ENCODE measurements at regions not wholly inside any gene's neighbourhood (a gene's known extent, or its start where the extent isn't known, plus 50 kb on each side); places are given as distances from the start of the nearest gene placed in this dataset.

GRCh38 chr21:28356422-28356821 lies 636.3 kb downstream of the LTN1 start:
- no peak for DNase-seq (ENCODE audit: unreplicated experiment)
- Mint-ChIP-seq H3K27ac (ENCODE audit: low read depth, unreplicated experiment) (no peak overlapping the region), H3K4me1 (ENCODE audit: insufficient read depth, unreplicated experiment) (no peaks in the 10 kb centered on the region), H3K36me3 (ENCODE audit: insufficient read depth, unreplicated experiment) (no peaks in the 10 kb centered on the region), H3K27me3 (ENCODE audit: insufficient read depth, unreplicated experiment) (no peaks in the 10 kb centered on the region), H3K9me3 (ENCODE audit: unreplicated experiment) (no peaks in the 10 kb centered on the region), H3K4me3 (ENCODE audit: unreplicated experiment) (no peak overlapping the region)
- TF ChIP-seq CTCF (IDR thresholded peaks at IDR 0.05; ENCODE audit: unreplicated experiment) = no peak
- intact Hi-C loops (cut with micrococcal nuclease) = no loop called here
- ChIA-PET CTCF (interaction anchor here (0.7 to 3.4 kb wide), 3 partner anchors 8 to 389 kb away, joined by 3 to 16 read pairs (median 3); no protein-coding TSS in a partner anchor), POLR2A (interaction anchor here (0.6 kb wide), 1 partner anchor 1540 kb away, joined by 3 read pairs; no protein-coding TSS in a partner anchor)
- BruUV-seq (replicated peaks) = no TSS peak

- Mint-ChIP-seq H3K9me3 (ENCODE audit: unreplicated experiment) (no peaks in the 10 kb centered on the region), H3K4me1 (ENCODE audit: insufficient read depth, unreplicated experiment) (no peaks in the 10 kb centered on the region), H3K36me3 (ENCODE audit: insufficient read depth, unreplicated experiment) (no peaks in the 10 kb centered on the region), H3K27ac (ENCODE audit: low read depth, unreplicated experiment) (no peak overlapping the region), H3K27me3 (ENCODE audit: insufficient read depth, unreplicated experiment) (no peaks in the 10 kb centered on the region), H3K4me3 (ENCODE audit: unreplicated experiment) (no peak overlapping the region)
- no TSS peak for BruUV-seq (replicated peaks)
- intact Hi-C loops (cut with micrococcal nuclease) = no loop called here
- ChIA-PET POLR2A (no interaction called here), CTCF (interaction anchor here (0.6 to 1.5 kb wide), 5 partner anchors 9 to 633 kb away, joined by 3 to 4 read pairs (median 3); no protein-coding TSS in a partner anchor)
- TF ChIP-seq CTCF (IDR thresholded peaks at IDR 0.05; ENCODE audit: unreplicated experiment) = no peak
- no peak for DNase-seq (ENCODE audit: unreplicated experiment)
These were observed 646.7 kb downstream of the LTN1 start for GRCh38 chr21:28345934-28346333.

GRCh38 chr21:28344985-28345384 lies 647.7 kb downstream of the LTN1 start:
- intact Hi-C loops (cut with micrococcal nuclease) = no loop called here
- CTCF ChIA-PET = no interaction called here
- BruUV-seq (replicated peaks) = no TSS peak
- Mint-ChIP-seq H3K4me3 (ENCODE audit: unreplicated experiment) (no peak overlapping the region), H3K9me3 (ENCODE audit: unreplicated experiment) (no peaks in the 10 kb centered on the region), H3K27ac (ENCODE audit: low read depth, unreplicated experiment) (no peak overlapping the region), H3K4me1 (ENCODE audit: insufficient read depth, unreplicated experiment) (no peaks in the 10 kb centered on the region), H3K27me3 (ENCODE audit: insufficient read depth, unreplicated experiment) (no peaks in the 10 kb centered on the region), H3K36me3 (ENCODE audit: insufficient read depth, unreplicated experiment) (no peaks in the 10 kb centered on the region)
- TF ChIP-seq CTCF (IDR thresholded peaks at IDR 0.05; ENCODE audit: unreplicated experiment) = no peak
- POLR2A ChIA-PET = no interaction called here
- DNase-seq (ENCODE audit: unreplicated experiment) = no peak

GRCh38 chr21:28342212-28342810 lies 650.4 kb downstream of the LTN1 start:
- intact Hi-C loops (cut with micrococcal nuclease) = no loop called here
- no peaks in the 10 kb centered on the region for H3K9me3 Mint-ChIP-seq (ENCODE audit: unreplicated experiment)
- ChIA-PET POLR2A (no interaction called here), CTCF (interaction anchor here (0.6 to 1.4 kb wide), 5 partner anchors 46 to 404 kb away, joined by 3 to 4 read pairs (median 3); no protein-coding TSS in a partner anchor)
- no peaks in the 10 kb centered on the region for H3K4me1 Mint-ChIP-seq (ENCODE audit: insufficient read depth, unreplicated experiment)
- BruUV-seq (replicated peaks) = no TSS peak
- no peak for TF ChIP-seq CTCF (IDR thresholded peaks at IDR 0.05; ENCODE audit: unreplicated experiment)
- no peak for DNase-seq (ENCODE audit: unreplicated experiment)
- no peaks in the 10 kb centered on the region for H3K27me3 Mint-ChIP-seq (ENCODE audit: insufficient read depth, unreplicated experiment)
- H3K36me3 Mint-ChIP-seq (ENCODE audit: insufficient read depth, unreplicated experiment) = no peaks in the 10 kb centered on the region
- no peak overlapping the region for H3K4me3 Mint-ChIP-seq (ENCODE audit: unreplicated experiment)
- H3K27ac Mint-ChIP-seq (ENCODE audit: low read depth, unreplicated experiment) = no peak overlapping the region

Measured in MCF 10A (cell line).